ENCODE measurements at regions not wholly inside any gene's neighbourhood (a gene's known extent, or its start where the extent isn't known, plus 50 kb on each side); places are given as distances from the start of the nearest gene placed in this dataset.

- no peak overlapping the region for H3K4me3 ChIP-seq (ENCODE audit: insufficient read depth, low read depth, low read length)
- TF ChIP-seq MAFK (IDR thresholded peaks at IDR 0.05; ENCODE audit: low read depth, low read length) (no peak), NFE2L2 (IDR thresholded peaks at IDR 0.05; ENCODE audit: low read depth, low read length) (no peak), CHD1 (IDR thresholded peaks at IDR 0.05; ENCODE audit: low read depth, low read length) (no peak), RFX5 (IDR thresholded peaks at IDR 0.05; ENCODE audit: low read depth, low read length) (no peak), FOS (IDR thresholded peaks at IDR 0.05; ENCODE audit: low read depth, low read length) (no peak), RCOR1 (IDR thresholded peaks at IDR 0.05; ENCODE audit: insufficient replicate concordance, low read length) (no peak), RAD21 (IDR thresholded peaks at IDR 0.05; ENCODE audit: low read length) (no peak), POLR2A (IDR thresholded peaks at IDR 0.05; ENCODE audit: low read depth, low read length) (no peak), MAZ (IDR thresholded peaks at IDR 0.05; ENCODE audit: borderline replicate concordance, low read depth, low read length) (no peak), CEBPB (IDR thresholded peaks at IDR 0.05; ENCODE audit: low read depth, low read length) (no peak), ELK1 (IDR thresholded peaks at IDR 0.05; ENCODE audit: borderline replicate concordance, low read depth, low read length) (no peak), BHLHE40 (IDR thresholded peaks at IDR 0.05; ENCODE audit: low read depth, low read length) (no peak), MXI1 (IDR thresholded peaks at IDR 0.05; ENCODE audit: borderline replicate concordance, low read depth, low read length) (no peak), SMC3 (IDR thresholded peaks at IDR 0.05; ENCODE audit: low read depth, low read length) (no peak)
- TF ChIP-seq, protein P1, sequence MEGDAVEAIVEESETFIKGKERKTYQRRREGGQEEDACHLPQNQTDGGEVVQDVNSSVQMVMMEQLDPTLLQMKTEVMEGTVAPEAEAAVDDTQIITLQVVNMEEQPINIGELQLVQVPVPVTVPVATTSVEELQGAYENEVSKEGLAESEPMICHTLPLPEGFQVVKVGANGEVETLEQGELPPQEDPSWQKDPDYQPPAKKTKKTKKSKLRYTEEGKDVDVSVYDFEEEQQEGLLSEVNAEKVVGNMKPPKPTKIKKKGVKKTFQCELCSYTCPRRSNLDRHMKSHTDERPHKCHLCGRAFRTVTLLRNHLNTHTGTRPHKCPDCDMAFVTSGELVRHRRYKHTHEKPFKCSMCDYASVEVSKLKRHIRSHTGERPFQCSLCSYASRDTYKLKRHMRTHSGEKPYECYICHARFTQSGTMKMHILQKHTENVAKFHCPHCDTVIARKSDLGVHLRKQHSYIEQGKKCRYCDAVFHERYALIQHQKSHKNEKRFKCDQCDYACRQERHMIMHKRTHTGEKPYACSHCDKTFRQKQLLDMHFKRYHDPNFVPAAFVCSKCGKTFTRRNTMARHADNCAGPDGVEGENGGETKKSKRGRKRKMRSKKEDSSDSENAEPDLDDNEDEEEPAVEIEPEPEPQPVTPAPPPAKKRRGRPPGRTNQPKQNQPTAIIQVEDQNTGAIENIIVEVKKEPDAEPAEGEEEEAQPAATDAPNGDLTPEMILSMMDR (conservative IDR thresholded peaks at IDR 0.05; ENCODE audit: low read depth, low read length): no peak
- H3K79me1 ChIP-seq (ENCODE audit: low read depth in 1 of 2, low read length in 2 of 2): no peaks in the 10 kb centered on the region
- H2BK20ac ChIP-seq (ENCODE audit: low read depth, low read length): no peak overlapping the region
- no peaks in the 10 kb centered on the region for H3K9me3 ChIP-seq (ENCODE audit: control insufficient read depth, insufficient read depth, low read length)
- H2BK5ac ChIP-seq (ENCODE audit: low read depth, low read length, poor library complexity, severe bottlenecking): no peak overlapping the region
- no peaks in the 10 kb centered on the region for H3K9me1 ChIP-seq (ENCODE audit: insufficient read depth, low read length)
- DNase-seq (no peak), ATAC-seq (ENCODE audit: low read depth) (no peak)
- H2AK5ac ChIP-seq (ENCODE audit: low read depth, low read length): no peak overlapping the region
- POLR2A ChIA-PET (ENCODE audit: unreplicated experiment): no interaction called here
- in situ Hi-C loops (cut with MboI; ENCODE audit: low sequenced_read_pairs) (no loop called here), intact Hi-C loops (cut with micrococcal nuclease) (no loop called here), dilution Hi-C loops (cut with HindIII; ENCODE audit: low sequenced_read_pairs, unreplicated experiment) (no loop called here)
- H2BK120ac ChIP-seq (ENCODE audit: low read depth, low read length): no peak overlapping the region
- no peaks in the 10 kb centered on the region for H3K4me1 ChIP-seq (ENCODE audit: control insufficient read depth, insufficient read depth, low read length)
- H3K9ac ChIP-seq (ENCODE audit: low read depth, low read length): no peak overlapping the region
- H3K36me3 ChIP-seq (ENCODE audit: control insufficient read depth, insufficient read depth, low read length): no peaks in the 10 kb centered on the region
- no peak overlapping the region for H3K14ac ChIP-seq (replicated peaks; ENCODE audit: low read depth, low read length)
- no peak overlapping the region for H4K8ac ChIP-seq (ENCODE audit: low read depth in 2 of 2, low read length in 2 of 2)
- H3K18ac ChIP-seq (ENCODE audit: low read depth, low read length): no peak overlapping the region
- H2BK15ac ChIP-seq (ENCODE audit: low read depth, low read length): no peak overlapping the region
- no peak overlapping the region for H4K91ac ChIP-seq (ENCODE audit: insufficient read depth, low read depth, low read length)
- H3K56ac ChIP-seq (ENCODE audit: extremely low read depth, insufficient read depth, low read length): no peak overlapping the region
- no peak overlapping the region for H4K5ac ChIP-seq (ENCODE audit: low read depth, low read length)
- H3K4ac ChIP-seq (ENCODE audit: low read depth, low read length): no peak overlapping the region
- H3K27ac ChIP-seq (ENCODE audit: insufficient read depth, low read length): no peak overlapping the region
- H2AFZ ChIP-seq (replicated peaks; ENCODE audit: low read length, poor library complexity): no peak overlapping the region
- no peak overlapping the region for H3K23ac ChIP-seq (ENCODE audit: low read depth, low read length)
- no TSS peak for BruUV-seq (replicated peaks)
- H3K27me3 ChIP-seq (ENCODE audit: control insufficient read depth, insufficient read depth, low read length): no peaks in the 10 kb centered on the region; the same call in 1 of the 2 replicates
- H3K4me2 ChIP-seq (ENCODE audit: low read depth, low read length): no peak overlapping the region
- H4K20me1 ChIP-seq (ENCODE audit: insufficient read depth, low read length): no peaks in the 10 kb centered on the region
- H2AK9ac ChIP-seq (replicated peaks; ENCODE audit: low read depth, low read length, poor library complexity): no peak overlapping the region
- CTCF ChIA-PET: no interaction called here
Measured at GRCh38 chr17:70648166-70648565, 478.8 kb downstream of the KCNJ2 start.

All from IMR-90 (cell line).